HFF-Myc (cell line): ENCODE measurements at regions not wholly inside any gene's neighbourhood (a gene's known extent, or its start where the extent isn't known, plus 50 kb on each side); places are given as distances from the start of the nearest gene placed in this dataset.

Source experiments
- DNase-seq: peaks from one replicate; pipeline ENCODE4 v3.0.0-alpha.2; 2011; ENCODE audit warnings: low read depth; ENCODE audit errors: extremely low read depth
- H3K4me3 ChIP-seq: replicated peaks from 2 replicates; pipeline ENCODE4 v1.5.1; 2011; ENCODE audit warnings: low read depth, mild to moderate bottlenecking, control low read depth, low read length
- TF ChIP-seq, protein P1 (sequence below): IDR thresholded peaks from 2 replicates; pipeline ENCODE4 v1.5.1; 2012; ENCODE audit warnings: mild to moderate bottlenecking, low read depth, low read length, control low read depth; ENCODE audit errors: missing control alignments

DNA sequence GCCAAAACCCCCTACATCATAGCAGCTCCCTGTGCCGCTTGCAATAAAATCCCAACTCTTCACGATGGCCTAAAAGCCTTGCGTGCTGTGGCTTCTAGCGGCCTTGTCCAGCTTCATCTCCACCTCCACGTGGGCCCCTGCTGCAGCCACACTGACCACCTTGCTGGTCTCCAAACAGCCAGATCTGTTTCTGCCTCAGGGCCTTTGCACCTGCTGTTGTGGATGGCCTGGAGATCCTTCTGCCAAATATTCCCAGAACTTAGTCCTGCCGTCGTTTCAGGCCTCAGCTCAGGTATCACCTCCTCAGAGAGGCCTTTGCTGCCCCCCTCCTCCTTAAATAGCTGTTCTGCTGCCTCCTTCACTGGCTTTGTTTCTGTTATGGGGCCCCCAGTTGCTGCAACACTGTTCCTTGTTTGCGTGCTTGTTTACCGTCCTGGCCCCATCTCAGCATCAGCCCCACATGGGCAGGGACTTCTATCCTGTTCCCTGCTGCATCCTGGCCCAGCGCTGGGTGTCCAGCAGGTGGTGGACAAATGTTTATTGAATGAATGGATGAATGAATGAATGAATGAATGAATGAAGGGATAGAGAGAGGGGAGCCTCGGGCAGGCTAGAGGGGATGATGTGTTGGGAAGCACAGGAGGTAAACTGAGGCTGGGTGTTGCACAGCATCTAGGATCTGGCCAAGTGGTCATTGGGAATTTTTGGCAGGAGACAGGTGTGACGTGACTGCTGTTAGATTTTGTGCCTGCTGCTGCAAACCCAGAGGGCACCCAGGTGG, 171.0 kb upstream of the GSE1 start:
- no peak overlapping the region for H3K4me3 ChIP-seq
- DNase-seq, result no peak
- TF ChIP-seq, protein P1, sequence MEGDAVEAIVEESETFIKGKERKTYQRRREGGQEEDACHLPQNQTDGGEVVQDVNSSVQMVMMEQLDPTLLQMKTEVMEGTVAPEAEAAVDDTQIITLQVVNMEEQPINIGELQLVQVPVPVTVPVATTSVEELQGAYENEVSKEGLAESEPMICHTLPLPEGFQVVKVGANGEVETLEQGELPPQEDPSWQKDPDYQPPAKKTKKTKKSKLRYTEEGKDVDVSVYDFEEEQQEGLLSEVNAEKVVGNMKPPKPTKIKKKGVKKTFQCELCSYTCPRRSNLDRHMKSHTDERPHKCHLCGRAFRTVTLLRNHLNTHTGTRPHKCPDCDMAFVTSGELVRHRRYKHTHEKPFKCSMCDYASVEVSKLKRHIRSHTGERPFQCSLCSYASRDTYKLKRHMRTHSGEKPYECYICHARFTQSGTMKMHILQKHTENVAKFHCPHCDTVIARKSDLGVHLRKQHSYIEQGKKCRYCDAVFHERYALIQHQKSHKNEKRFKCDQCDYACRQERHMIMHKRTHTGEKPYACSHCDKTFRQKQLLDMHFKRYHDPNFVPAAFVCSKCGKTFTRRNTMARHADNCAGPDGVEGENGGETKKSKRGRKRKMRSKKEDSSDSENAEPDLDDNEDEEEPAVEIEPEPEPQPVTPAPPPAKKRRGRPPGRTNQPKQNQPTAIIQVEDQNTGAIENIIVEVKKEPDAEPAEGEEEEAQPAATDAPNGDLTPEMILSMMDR, result no peak

DNA sequence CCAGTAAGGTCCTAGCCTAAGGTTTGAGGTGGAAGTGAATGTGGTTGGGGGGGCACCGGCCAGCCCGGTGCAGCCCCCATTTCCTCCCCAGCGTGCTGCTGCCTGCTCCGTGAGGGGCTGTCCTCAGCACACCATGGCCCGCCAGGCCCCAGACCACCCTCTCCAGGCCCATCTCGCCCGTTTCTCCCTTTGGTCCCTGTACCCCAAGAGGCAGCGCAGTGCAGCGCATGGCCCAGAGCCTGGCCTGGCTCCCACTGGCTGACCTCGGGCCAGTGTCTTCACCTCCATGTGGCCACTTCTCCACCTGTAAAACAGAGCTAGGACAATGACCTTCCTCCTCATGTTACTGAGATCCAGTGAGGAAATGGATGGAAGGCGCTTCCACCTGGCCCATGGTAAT, 170.0 kb upstream of the GSE1 start:
- DNase-seq, result no peak
- TF ChIP-seq, protein P1, result no peak
- H3K4me3 ChIP-seq, result no peak overlapping the region

DNA sequence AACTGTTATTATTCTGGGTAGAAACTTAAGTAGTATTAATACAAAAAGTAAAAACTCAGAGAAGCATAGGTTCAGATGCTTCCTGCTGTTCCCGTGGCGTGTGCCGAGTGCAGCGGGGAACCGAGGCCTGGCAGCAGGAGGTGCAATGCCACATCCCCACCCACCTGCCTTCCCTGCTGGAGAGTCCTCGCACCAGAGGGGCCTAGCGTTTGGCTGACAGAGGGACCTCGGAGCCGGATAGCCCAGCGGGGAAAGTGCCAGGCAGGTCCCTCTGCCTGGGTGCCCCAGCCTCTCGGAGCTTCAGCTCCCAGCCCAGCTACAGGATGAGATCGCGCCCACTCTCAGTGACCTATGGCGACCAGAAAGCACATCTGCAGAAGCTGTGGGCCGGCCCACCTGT, 169.6 kb upstream of the GSE1 start:
- H3K4me3 ChIP-seq, result no peak overlapping the region
- TF ChIP-seq, protein P1, result no peak
- DNase-seq, result no peak

DNA sequence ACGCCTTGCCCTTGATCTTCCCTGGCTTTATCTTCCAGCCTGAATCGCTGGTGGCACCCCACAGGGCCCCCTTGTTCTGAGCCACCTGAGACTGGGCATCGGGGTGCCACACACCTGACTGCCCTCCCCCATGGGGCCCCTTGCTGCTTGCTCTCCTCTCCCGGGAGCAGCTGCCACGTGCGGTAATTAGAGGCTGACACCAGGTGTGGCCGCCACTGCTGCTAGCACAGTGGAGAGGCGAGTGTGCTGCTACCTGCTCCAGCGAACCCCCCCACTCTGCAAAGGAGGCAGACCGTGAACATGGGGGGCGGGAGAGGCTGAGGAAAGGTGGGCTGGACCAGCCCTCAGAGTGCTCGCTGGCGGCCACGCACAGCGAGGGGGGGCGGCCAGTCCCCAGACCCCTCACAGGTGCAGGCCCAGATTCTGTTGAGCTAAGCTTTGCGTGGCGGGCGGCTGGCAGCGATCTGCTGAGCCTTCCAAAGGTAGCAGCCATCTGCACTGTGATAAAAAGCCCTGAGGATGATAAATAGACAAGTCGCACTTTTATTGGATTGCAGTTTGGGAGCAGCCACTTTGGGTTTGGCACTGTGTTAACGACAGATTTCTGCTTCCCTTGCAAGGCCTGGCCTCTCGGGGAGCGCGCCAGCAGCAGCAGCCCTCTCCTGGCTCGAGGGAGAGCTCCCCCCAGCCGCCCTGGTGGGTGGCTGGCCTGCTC, 167.9 kb upstream of the GSE1 start:
- no peak overlapping the region for H3K4me3 ChIP-seq
- TF ChIP-seq, protein P1, result no peak
- no peak for DNase-seq

DNA sequence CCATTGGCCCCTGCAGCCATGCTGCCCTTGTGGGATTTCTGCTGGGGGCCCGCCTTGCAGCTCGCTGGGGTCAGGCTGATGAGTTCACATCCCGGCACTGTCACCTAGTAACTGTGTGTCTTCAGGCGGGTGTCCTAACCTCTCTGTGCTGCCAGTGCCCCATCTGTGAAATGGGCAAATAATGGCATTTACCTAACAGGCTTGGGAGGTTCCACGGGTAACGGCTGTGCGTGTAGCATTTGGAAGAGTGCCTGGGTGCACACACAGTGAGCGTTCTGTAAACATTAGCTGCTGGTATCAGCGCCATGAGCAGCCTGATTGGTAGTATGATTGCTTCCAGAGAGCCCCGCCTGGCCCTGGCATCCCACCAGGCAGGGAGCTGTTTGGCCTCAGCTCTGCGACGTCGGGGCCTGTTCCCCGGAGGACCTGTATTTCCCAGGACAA, 167.3 kb upstream of the GSE1 start:
- TF ChIP-seq, protein P1, result no peak
- no peak overlapping the region for H3K4me3 ChIP-seq
- no peak for DNase-seq

DNA sequence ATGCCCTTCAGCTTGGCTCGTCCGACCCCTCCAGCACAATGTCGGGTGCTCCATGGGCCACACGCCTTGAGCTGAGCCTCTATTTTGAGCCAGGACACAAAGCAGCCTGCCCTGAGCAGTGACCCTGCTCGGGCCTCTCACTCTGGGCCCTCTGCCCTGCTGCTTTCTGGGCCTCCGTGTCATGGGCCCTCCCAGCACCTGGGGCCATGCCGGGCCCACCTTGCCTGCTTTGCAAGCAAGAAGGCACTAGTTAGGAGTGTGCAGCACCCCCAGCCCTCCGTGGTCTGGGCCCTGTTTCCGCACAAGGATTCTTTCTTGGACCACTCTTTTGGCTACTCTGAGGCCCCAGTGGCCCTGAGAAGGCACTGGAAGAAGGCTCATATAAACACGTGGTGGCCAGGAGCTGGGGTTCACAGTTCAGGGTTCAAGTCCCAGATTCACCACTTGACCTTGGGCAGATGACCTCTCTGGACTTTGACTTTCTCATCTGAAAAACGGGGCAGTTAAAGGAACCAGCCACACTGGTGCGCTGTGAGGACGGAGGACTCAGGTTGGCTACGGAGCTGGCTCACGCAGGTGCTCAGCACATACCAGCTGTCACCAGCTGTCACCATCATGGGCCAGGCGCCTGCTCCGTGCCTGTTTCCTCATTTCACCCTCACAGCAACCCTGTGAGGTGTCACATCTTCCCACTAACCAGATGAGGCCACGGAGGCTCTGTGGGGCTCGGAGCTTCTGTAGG, 166.0 kb upstream of the GSE1 start:
- no peak overlapping the region for H3K4me3 ChIP-seq
- no peak for DNase-seq
- TF ChIP-seq, protein P1, result no peak
